ENCODE measurements at regions not wholly inside any gene's neighbourhood (a gene's known extent, or its start where the extent isn't known, plus 50 kb on each side); places are given as distances from the start of the nearest gene placed in this dataset.

DNA sequence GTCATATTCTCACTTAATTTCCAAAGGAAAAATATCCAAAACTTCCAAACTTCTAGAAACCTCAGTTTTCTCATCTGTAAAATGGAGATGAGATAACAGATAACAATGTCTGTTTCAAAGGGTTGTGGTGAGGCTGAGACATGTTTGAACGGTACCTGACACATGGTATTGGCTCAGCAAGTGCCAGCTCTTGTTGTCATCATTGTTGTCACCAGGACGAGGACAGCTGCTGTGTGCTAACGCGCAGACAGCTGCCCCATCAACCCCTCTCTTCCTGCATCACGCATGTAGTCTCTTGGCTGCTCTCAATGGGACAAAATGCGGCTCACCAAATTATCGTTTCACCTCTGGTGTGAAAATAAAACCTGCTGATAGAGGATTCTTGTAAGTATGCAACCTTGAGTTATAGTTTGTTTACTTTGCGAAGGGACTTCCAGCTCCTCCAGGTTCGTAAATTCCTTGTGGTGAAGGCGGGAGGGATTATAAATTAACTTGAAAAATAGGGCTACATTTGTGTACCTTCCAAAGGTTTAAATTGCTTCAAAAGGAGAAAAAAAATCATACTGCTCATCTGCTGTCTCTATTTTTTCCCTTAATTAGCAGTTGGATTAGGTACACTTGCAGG, 605.4 kb downstream of the BCL11A start:
- Histone ChIP-seq H3K9ac (ENCODE audit: low read length) (no peak overlapping the region), H3K27ac (ENCODE audit: low read length) (no peak overlapping the region), H3K9me3 (replicated peaks; ENCODE audit: insufficient read depth, low read length) (no peaks in the 10 kb centered on the region), H2AFZ (ENCODE audit: low read length) (no peak overlapping the region), H3K4me1 (ENCODE audit: low read length) (no peaks in the 10 kb centered on the region), H3K27me3 (replicated peaks; ENCODE audit: insufficient read depth, low read length) (no peaks in the 10 kb centered on the region), H3K79me2 (ENCODE audit: low read length) (no peaks in the 10 kb centered on the region), H3K9me2 (replicated peaks; ENCODE audit: insufficient read depth, low read length) (no peaks in the 10 kb centered on the region), H3F3A (ENCODE audit: insufficient read depth, low read length) (no peaks in the 10 kb centered on the region), H3K36me3 (replicated peaks; ENCODE audit: insufficient read depth, low read length) (no peaks in the 10 kb centered on the region), H3K4me2 (ENCODE audit: low read depth, low read length) (no peak overlapping the region), H4K20me1 (ENCODE audit: insufficient read depth, low read length) (no peaks in the 10 kb centered on the region), H3K4me3 (ENCODE audit: low read length) (no peak overlapping the region)
- TF ChIP-seq, protein P1, sequence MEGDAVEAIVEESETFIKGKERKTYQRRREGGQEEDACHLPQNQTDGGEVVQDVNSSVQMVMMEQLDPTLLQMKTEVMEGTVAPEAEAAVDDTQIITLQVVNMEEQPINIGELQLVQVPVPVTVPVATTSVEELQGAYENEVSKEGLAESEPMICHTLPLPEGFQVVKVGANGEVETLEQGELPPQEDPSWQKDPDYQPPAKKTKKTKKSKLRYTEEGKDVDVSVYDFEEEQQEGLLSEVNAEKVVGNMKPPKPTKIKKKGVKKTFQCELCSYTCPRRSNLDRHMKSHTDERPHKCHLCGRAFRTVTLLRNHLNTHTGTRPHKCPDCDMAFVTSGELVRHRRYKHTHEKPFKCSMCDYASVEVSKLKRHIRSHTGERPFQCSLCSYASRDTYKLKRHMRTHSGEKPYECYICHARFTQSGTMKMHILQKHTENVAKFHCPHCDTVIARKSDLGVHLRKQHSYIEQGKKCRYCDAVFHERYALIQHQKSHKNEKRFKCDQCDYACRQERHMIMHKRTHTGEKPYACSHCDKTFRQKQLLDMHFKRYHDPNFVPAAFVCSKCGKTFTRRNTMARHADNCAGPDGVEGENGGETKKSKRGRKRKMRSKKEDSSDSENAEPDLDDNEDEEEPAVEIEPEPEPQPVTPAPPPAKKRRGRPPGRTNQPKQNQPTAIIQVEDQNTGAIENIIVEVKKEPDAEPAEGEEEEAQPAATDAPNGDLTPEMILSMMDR (IDR thresholded peaks at IDR 0.05; ENCODE audit: low read length) = no peak
- TF ChIP-seq EZH2 (optimal IDR thresholded peaks at IDR 0.05; ENCODE audit: low read depth, low read length) = no peak
- TF ChIP-seq EZH2phosphoT487 (IDR thresholded peaks at IDR 0.05; ENCODE audit: low read length) = no peak
- DNase-seq = no peak

DNA sequence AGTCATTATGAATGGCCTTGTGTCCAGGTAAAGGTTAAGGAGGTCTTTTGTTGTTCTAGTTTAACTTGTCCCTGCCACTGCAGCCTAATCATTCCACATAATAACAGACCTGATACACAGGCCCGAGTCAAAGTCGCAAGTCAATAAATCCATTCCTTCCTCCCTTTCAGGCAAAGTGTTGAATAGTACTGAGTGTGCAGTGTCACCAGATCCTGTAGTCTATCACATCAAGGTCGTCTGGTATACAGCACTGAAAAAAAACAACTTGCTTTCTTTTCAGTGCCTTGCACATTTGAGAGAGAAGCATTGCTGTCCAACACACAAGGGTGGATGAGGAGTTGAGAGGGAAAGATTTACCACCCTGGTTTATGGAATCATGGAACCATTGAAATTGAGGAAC, 606.2 kb downstream of the BCL11A start:
- TF ChIP-seq EZH2phosphoT487 (IDR thresholded peaks at IDR 0.05; ENCODE audit: low read length) = no peak
- no peak for TF ChIP-seq EZH2 (optimal IDR thresholded peaks at IDR 0.05; ENCODE audit: low read depth, low read length)
- TF ChIP-seq, protein P1 (IDR thresholded peaks at IDR 0.05; ENCODE audit: low read length) = no peak
- Histone ChIP-seq H3K27ac (ENCODE audit: low read length) (no peak overlapping the region), H3K9ac (ENCODE audit: low read length) (no peak overlapping the region), H3F3A (ENCODE audit: insufficient read depth, low read length) (no peaks in the 10 kb centered on the region), H3K36me3 (replicated peaks; ENCODE audit: insufficient read depth, low read length) (no peaks in the 10 kb centered on the region), H3K9me3 (replicated peaks; ENCODE audit: insufficient read depth, low read length) (no peaks in the 10 kb centered on the region), H3K27me3 (replicated peaks; ENCODE audit: insufficient read depth, low read length) (no peaks in the 10 kb centered on the region), H4K20me1 (ENCODE audit: insufficient read depth, low read length) (no peaks in the 10 kb centered on the region), H3K79me2 (ENCODE audit: low read length) (no peaks in the 10 kb centered on the region), H3K4me2 (ENCODE audit: low read depth, low read length) (no peak overlapping the region), H3K4me1 (ENCODE audit: low read length) (no peaks in the 10 kb centered on the region), H2AFZ (ENCODE audit: low read length) (no peak overlapping the region), H3K4me3 (ENCODE audit: low read length) (no peak overlapping the region), H3K9me2 (replicated peaks; ENCODE audit: insufficient read depth, low read length) (no peaks in the 10 kb centered on the region)
- no peak for DNase-seq

DNA sequence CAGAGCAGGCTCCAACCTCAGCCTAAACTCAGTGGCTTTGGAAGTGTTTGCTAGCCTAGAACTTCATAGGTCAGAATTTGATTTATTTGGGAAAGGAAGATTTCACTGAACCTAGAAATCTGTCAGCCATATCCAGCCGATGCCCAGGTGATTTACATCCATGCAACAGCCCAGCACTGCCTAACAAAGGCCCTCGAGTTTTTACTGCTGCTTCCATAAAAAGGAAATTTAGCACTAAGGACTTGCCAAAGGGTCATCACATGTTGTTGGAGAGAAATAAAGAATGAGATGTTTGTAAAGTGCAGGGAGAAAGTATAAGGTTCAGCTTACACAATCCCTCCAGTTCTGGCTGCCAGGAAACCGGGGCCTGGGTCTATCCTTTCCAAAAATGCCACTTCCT, 614.2 kb downstream of the BCL11A start:
- TF ChIP-seq EZH2 (optimal IDR thresholded peaks at IDR 0.05; ENCODE audit: low read depth, low read length) (no peak), EZH2phosphoT487 (IDR thresholded peaks at IDR 0.05; ENCODE audit: low read length) (no peak)
- TF ChIP-seq, protein P1 (IDR thresholded peaks at IDR 0.05; ENCODE audit: low read length) = no peak
- no peak overlapping the region for H3K4me2 ChIP-seq (ENCODE audit: low read depth, low read length)
- H3K4me3 ChIP-seq (ENCODE audit: low read length) = no peak overlapping the region
- H4K20me1 ChIP-seq (ENCODE audit: insufficient read depth, low read length) = no peaks in the 10 kb centered on the region
- no peaks in the 10 kb centered on the region for H3K36me3 ChIP-seq (replicated peaks; ENCODE audit: insufficient read depth, low read length)
- H3K9me2 ChIP-seq (replicated peaks; ENCODE audit: insufficient read depth, low read length) = no peaks in the 10 kb centered on the region
- no peak for DNase-seq
- H2AFZ ChIP-seq (ENCODE audit: low read length) = no peak overlapping the region
- H3F3A ChIP-seq (ENCODE audit: insufficient read depth, low read length) = no peaks in the 10 kb centered on the region
- no peak overlapping the region for H3K27ac ChIP-seq (ENCODE audit: low read length)
- H3K9ac ChIP-seq (ENCODE audit: low read length) = no peak overlapping the region
- H3K4me1 ChIP-seq (ENCODE audit: low read length) = no peaks in the 10 kb centered on the region
- H3K27me3 ChIP-seq (replicated peaks; ENCODE audit: insufficient read depth, low read length) = no peaks in the 10 kb centered on the region
- no peaks in the 10 kb centered on the region for H3K9me3 ChIP-seq (replicated peaks; ENCODE audit: insufficient read depth, low read length)
- H3K79me2 ChIP-seq (ENCODE audit: low read length) = no peaks in the 10 kb centered on the region

All from MM.1S (cell line).